H1 (cell line): ENCODE measurements at regions not wholly inside any gene's neighbourhood (a gene's known extent, or its start where the extent isn't known, plus 50 kb on each side); places are given as distances from the start of the nearest gene placed in this dataset.
"Not testable (repeated sequence)": the region's sequence is repeated elsewhere in the genome, so short reads cannot be mapped to it uniquely, and the experiment has no call there.

Experiments
- CTCF ChIA-PET: fragments of 300-600 bp; sonication (Branson Sonifier 250); formaldehyde crosslinking; loops from one replicate; lab custom pipeline; 2021; ENCODE audit not compliant: partially characterized antibody; lab: Charles Lee
- POLR2A ChIA-PET: fragments of 300-600 bp; sonication (Branson Sonifier 250); formaldehyde crosslinking; loops from one replicate; lab custom pipeline; 2021; ENCODE audit warnings: inconsistent platforms; ENCODE audit not compliant: partially characterized antibody; lab: Charles Lee
- DNase-seq, 2 experiments: peaks; one replicate each; pipeline versions ENCODE4 v3.0.0 to v3.0.0-alpha.2; 2010 to 2022; ENCODE audit warnings: low spot score in 2 of 2, low read depth in 1 of 2, mixed read lengths in 1 of 2
- FAIRE-seq: peaks from 2 replicates; lab custom pipeline; 2011; peaks lifted over from hg19 to GRCh38; lab: Jason Lieb, UNC
- H2AFZ ChIP-seq: 2 replicates; pipeline ENCODE4 v1.8.1; 2012; ENCODE audit warnings: low read length, inconsistent platforms
- H2AK5ac ChIP-seq: 2 replicates; pipeline ENCODE4 v1.6.1; 2013; ENCODE audit warnings: low read depth, low read length
- H2BK120ac ChIP-seq: replicated peaks from 2 replicates; pipeline ENCODE3; 2013; ENCODE audit warnings: low read depth, low read length, inconsistent platforms
- H2BK12ac ChIP-seq: 2 replicates; pipeline ENCODE4 v1.6.1; 2013; ENCODE audit warnings: low read depth, low read length
- H2BK15ac ChIP-seq: 2 replicates; pipeline ENCODE4 v1.6.1; 2013; ENCODE audit warnings: low read length
- H2BK20ac ChIP-seq: 2 replicates; pipeline ENCODE4 v1.6.1; 2013; ENCODE audit warnings: low read length
- H2BK5ac ChIP-seq: 2 replicates; pipeline ENCODE4 v1.6.1; 2013; ENCODE audit warnings: low read depth, low read length
- H3K14ac ChIP-seq: 2 replicates; pipeline ENCODE4 v1.6.1; 2013; ENCODE audit warnings: inconsistent platforms; ENCODE audit not compliant: insufficient read length
- H3K18ac ChIP-seq: 2 replicates; pipeline ENCODE4 v1.6.1; 2013; ENCODE audit warnings: low read length; ENCODE audit errors: extremely low read depth
- H3K23ac ChIP-seq: 2 replicates; pipeline ENCODE4 v1.6.1; 2013; ENCODE audit warnings: inconsistent platforms; ENCODE audit not compliant: insufficient read length
- H3K23me2 ChIP-seq: 2 replicates; pipeline ENCODE4 v1.6.1; 2013; ENCODE audit warnings: low read depth, low read length
- H3K27ac ChIP-seq: 2 replicates; pipeline ENCODE4 v1.6.1; 2011; ENCODE audit warnings: low read depth, low read length, inconsistent platforms
- H3K27me3 ChIP-seq, 4 experiments: replicated peaks in 1 of 4; 1 replicate in 1 of 4; 2 replicates in 3 of 4; pipeline versions ENCODE4 v1.6.1 to v1.8.1; 2011 to 2013; ENCODE audit warnings: low read length in 3 of 4, mild to moderate bottlenecking in 3 of 4, inconsistent platforms in 2 of 4, mixed read lengths in 2 of 4, moderate library complexity in 1 of 4; ENCODE audit not compliant: control insufficient read depth in 3 of 4, insufficient read depth in 3 of 4; ENCODE audit errors: extremely low read depth in 1 of 4
- H3K36me3 ChIP-seq, 4 experiments: 2 replicates each; pipeline versions ENCODE4 v1.6.1 to v1.8.1; 2011 to 2013; ENCODE audit warnings: mild to moderate bottlenecking in 4 of 4, low read length in 3 of 4, moderate library complexity in 2 of 4, control low read depth in 1 of 4, inconsistent platforms in 1 of 4; ENCODE audit not compliant: insufficient read depth in 4 of 4, control insufficient read depth in 2 of 4
- H3K4ac ChIP-seq: replicated peaks from 2 replicates; pipeline ENCODE3; 2013; ENCODE audit warnings: low read length, low read depth, mixed read lengths, inconsistent platforms; ENCODE audit not compliant: insufficient read length
- H3K4me1 ChIP-seq, 4 experiments: replicated peaks in 1 of 4; 1 replicate in 1 of 4; 2 replicates in 3 of 4; pipeline versions ENCODE4 v1.6.1 to v1.8.1; 2011 to 2013; ENCODE audit warnings: low read length in 3 of 4, inconsistent platforms in 2 of 4, mixed read lengths in 1 of 4; ENCODE audit not compliant: insufficient read depth in 4 of 4, control insufficient read depth in 3 of 4
- H3K4me2 ChIP-seq, 2 experiments: 2 replicates each; pipeline versions ENCODE4 v1.6.1 to v1.8.1; 2011 to 2013; ENCODE audit warnings: low read depth in 2 of 2, low read length in 2 of 2, control low read depth in 1 of 2, inconsistent platforms in 1 of 2, mild to moderate bottlenecking in 1 of 2; ENCODE audit not compliant: insufficient read depth in 1 of 2
- H3K4me3 ChIP-seq, 4 experiments: fragments of 200-600, 300-600 bp in 1 of 4; sonication (generic), shearing (Covaris generic), sonication (Bioruptor Twin) in 1 of 4; 2 replicates each; pipeline versions ENCODE4 v1.5.1 to v1.8.1; 2011 to 2016; ENCODE audit warnings: low read length in 4 of 4, low read depth in 3 of 4, control low read depth in 2 of 4, inconsistent platforms in 2 of 4, mild to moderate bottlenecking in 2 of 4, mixed read lengths in 1 of 4, moderate library complexity in 1 of 4; ENCODE audit not compliant: insufficient read depth in 2 of 4; ENCODE audit errors: extremely low read depth in 1 of 4
- H3K56ac ChIP-seq: replicated peaks from 2 replicates; pipeline ENCODE3; 2013; ENCODE audit warnings: low read depth, mild to moderate bottlenecking, mixed read lengths, low read length, inconsistent platforms; ENCODE audit not compliant: insufficient read length
- H3K79me1 ChIP-seq: 2 replicates; pipeline ENCODE4 v1.6.1; 2013; ENCODE audit warnings: low read depth, low read length, control low read depth
- H3K79me2 ChIP-seq, 2 experiments: 2 replicates each; pipeline versions ENCODE4 v1.6.1 to v1.8.1; 2012 to 2013; ENCODE audit warnings: low read length in 2 of 2, mild to moderate bottlenecking in 2 of 2, inconsistent platforms in 1 of 2; ENCODE audit not compliant: insufficient read depth in 2 of 2, control insufficient read depth in 1 of 2
- H3K9ac ChIP-seq, 4 experiments: replicated peaks in 1 of 4; 1 replicate in 1 of 4; 2 replicates in 3 of 4; pipeline versions ENCODE4 v1.6.1 to v1.8.1; 2011 to 2013; ENCODE audit warnings: low read depth in 3 of 4, low read length in 3 of 4, control low read depth in 2 of 4, mild to moderate bottlenecking in 2 of 4, moderate library complexity in 2 of 4, inconsistent platforms in 1 of 4; ENCODE audit errors: extremely low read depth in 1 of 4
- H3K9me3 ChIP-seq, 2 experiments: 2 replicates each; pipeline versions ENCODE4 v1.6.1 to v1.8.1; 2012 to 2013; ENCODE audit warnings: mild to moderate bottlenecking in 2 of 2, moderate library complexity in 2 of 2, control low read depth in 1 of 2, inconsistent platforms in 1 of 2, low read depth in 1 of 2, low read length in 1 of 2, mixed read lengths in 1 of 2; ENCODE audit not compliant: insufficient read depth in 2 of 2
- H4K20me1 ChIP-seq, 2 experiments: replicated peaks in 1 of 2; 2 replicates each; pipeline versions ENCODE3 to v1.8.1; 2011 to 2013; ENCODE audit warnings: inconsistent platforms in 2 of 2, low read length in 2 of 2, mild to moderate bottlenecking in 1 of 2; ENCODE audit not compliant: insufficient read depth in 2 of 2, control insufficient read depth in 1 of 2
- H4K5ac ChIP-seq: 2 replicates; pipeline ENCODE4 v1.6.1; 2013; ENCODE audit warnings: low read length, low read depth, mixed read lengths, inconsistent platforms; ENCODE audit not compliant: insufficient read length
- H4K8ac ChIP-seq: 2 replicates; pipeline ENCODE4 v1.8.0; 2013; ENCODE audit warnings: mild to moderate bottlenecking, moderate library complexity, low read length, inconsistent platforms; ENCODE audit not compliant: insufficient read depth; ENCODE audit errors: extremely low read depth
- H4K91ac ChIP-seq: replicated peaks from 2 replicates; pipeline ENCODE3; 2013; ENCODE audit warnings: low read length, mixed read lengths, inconsistent platforms; ENCODE audit not compliant: insufficient read length
- WGBS, 2 experiments: shearing (Covaris generic) in 1 of 2; methylation state at CpG; one replicate each; pipeline versions ENCODE4 v1.1.6 to v1.1.7; 2013 to 2015; ENCODE audit warnings: low lambda C conversion rate in 2 of 2, mixed read lengths in 2 of 2, inconsistent platforms in 1 of 2, low coverage in 1 of 2, missing lambda C conversion rate in 1 of 2; ENCODE audit not compliant: insufficient replicate concordance in 2 of 2, insufficient coverage in 1 of 2, insufficient read length in 1 of 2; ENCODE audit errors: extremely low coverage in 1 of 2, missing lambda C conversion rate in 1 of 2; 5-methylcytosine and 5-hydroxymethylcytosine counted together

DNA sequence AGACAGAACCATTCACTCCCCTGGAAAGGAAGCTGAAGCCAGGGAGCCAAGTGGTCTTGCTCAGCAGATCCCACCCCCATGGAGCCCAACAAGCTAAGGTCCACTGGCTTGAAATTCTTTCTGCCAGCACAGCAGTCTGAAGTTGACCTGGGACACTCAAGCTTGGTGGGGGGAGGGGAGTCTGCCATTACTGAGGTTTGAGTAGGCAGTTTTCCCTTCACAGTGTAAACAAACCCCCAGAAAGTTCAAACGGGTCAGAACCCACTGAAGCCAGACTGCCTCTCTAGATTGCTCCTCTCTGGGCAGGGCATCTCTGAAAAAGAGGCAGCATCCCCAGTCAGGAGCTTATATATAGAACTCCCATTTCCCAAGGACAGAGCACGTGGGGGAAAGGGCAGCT, 72.8 kb upstream of the NECTIN3 start:
- H3K23ac ChIP-seq, H3K14ac ChIP-seq, H2BK15ac ChIP-seq, H2BK120ac ChIP-seq, H3K4ac ChIP-seq, H2AK5ac ChIP-seq, H4K5ac ChIP-seq, H3K4me3 ChIP-seq, H3K4me1 ChIP-seq, FAIRE-seq, H2AFZ ChIP-seq, H3K18ac ChIP-seq, H3K27ac ChIP-seq, H3K36me3 ChIP-seq, H3K4me2 ChIP-seq, H3K79me1 ChIP-seq, H4K8ac ChIP-seq, H3K27me3 ChIP-seq, H3K23me2 ChIP-seq, H2BK12ac ChIP-seq, H4K20me1 ChIP-seq, H3K79me2 ChIP-seq, H3K9ac ChIP-seq, H3K56ac ChIP-seq, H2BK20ac ChIP-seq, H3K9me3 ChIP-seq, H4K91ac ChIP-seq, H2BK5ac ChIP-seq, DNase-seq: not testable (repeated sequence)
- ChIA-PET POLR2A (interaction anchor here (0.9 to 2.0 kb wide), 3 partner anchors 27 to 209 kb away, joined by 3 to 7 read pairs (median 4); no protein-coding TSS in a partner anchor), CTCF (interaction anchor here (0.7 to 0.8 kb wide), 2 partner anchors 12 to 980 kb away, joined by 3 read pairs; no protein-coding TSS in a partner anchor)
- 83% methylated on average over 2 of the region's 2 CpGs; no CpG with 5 or more reads in 1 of the 2 experiments for WGBS, 2 experiments
